Loucy (cell line): ENCODE measurements at regions not wholly inside any gene's neighbourhood (a gene's known extent, or its start where the extent isn't known, plus 50 kb on each side); places are given as distances from the start of the nearest gene placed in this dataset.

Source experiments
- EZH2phosphoT487 ChIP-seq: fragments of 200-600 bp; IDR thresholded peaks from 2 replicates; pipeline ENCODE4 v1.6.1; 2018; ENCODE audit warnings: antibody characterized with exemption, mild to moderate bottlenecking, moderate library complexity, borderline replicate concordance
- TF ChIP-seq, protein P1 (sequence below): fragments of 200-600 bp; sonication (generic); conservative IDR thresholded peaks from 2 replicates; pipeline ENCODE4 v1.5.1; 2014; ENCODE audit warnings: mild to moderate bottlenecking, antibody characterized with exemption, low read length

DNA sequence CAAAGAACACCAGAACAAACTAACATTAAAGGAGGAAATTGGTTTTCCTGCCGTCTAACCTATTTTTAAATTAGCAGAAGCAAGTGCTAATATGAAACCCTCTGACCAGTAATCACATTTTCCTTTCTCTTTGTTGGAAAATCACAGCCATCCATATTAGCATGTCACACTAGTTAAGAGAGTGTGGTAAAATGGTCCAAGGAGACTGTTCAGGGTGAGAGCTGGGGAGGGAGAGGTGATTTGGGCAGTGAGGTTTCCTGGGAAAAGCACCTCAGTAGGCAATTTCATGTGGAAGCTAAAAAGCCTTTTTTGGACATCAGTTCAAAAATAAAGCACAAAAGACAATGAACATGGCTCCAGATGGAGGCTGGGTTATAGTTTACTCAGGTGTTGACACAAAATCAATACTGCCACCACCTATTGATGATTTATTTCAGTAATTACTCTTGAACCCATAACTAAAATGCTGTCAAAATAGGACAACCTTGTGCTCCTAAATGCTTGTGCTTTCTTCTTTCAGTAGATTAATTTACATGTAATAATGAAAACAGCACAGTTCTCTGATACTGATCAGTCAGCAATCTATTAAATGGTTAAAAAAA, 333.2 kb downstream of the SAMD5 start:
- TF ChIP-seq, protein P1, sequence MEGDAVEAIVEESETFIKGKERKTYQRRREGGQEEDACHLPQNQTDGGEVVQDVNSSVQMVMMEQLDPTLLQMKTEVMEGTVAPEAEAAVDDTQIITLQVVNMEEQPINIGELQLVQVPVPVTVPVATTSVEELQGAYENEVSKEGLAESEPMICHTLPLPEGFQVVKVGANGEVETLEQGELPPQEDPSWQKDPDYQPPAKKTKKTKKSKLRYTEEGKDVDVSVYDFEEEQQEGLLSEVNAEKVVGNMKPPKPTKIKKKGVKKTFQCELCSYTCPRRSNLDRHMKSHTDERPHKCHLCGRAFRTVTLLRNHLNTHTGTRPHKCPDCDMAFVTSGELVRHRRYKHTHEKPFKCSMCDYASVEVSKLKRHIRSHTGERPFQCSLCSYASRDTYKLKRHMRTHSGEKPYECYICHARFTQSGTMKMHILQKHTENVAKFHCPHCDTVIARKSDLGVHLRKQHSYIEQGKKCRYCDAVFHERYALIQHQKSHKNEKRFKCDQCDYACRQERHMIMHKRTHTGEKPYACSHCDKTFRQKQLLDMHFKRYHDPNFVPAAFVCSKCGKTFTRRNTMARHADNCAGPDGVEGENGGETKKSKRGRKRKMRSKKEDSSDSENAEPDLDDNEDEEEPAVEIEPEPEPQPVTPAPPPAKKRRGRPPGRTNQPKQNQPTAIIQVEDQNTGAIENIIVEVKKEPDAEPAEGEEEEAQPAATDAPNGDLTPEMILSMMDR, result no peak
- no peak for TF ChIP-seq EZH2phosphoT487
